Endodermal cell (in vitro differentiated cells): ENCODE measurements at regions not wholly inside any gene's neighbourhood (a gene's known extent, or its start where the extent isn't known, plus 50 kb on each side); places are given as distances from the start of the nearest gene placed in this dataset.
A peak's percentile ranks its signal among the peaks of the same experiment; 100 is the strongest.

Source experiments
- DNase-seq: peaks from one replicate; pipeline ENCODE4 v3.0.0-alpha.2; 2017
- H3K27ac ChIP-seq: 2 replicates; pipeline ENCODE4 v1.5.1; 2013; ENCODE audit warnings: mild to moderate bottlenecking, low read depth, low read length, moderate library complexity
- H3K27me3 ChIP-seq: 2 replicates; pipeline ENCODE4 v1.6.1; 2013; ENCODE audit warnings: mild to moderate bottlenecking, low read length, moderate library complexity; ENCODE audit not compliant: insufficient read depth, control insufficient read depth, poor library complexity, severe bottlenecking
- H3K36me3 ChIP-seq: 2 replicates; pipeline ENCODE4 v1.7.0; 2013; ENCODE audit warnings: mild to moderate bottlenecking, low read length, moderate library complexity; ENCODE audit not compliant: control insufficient read depth, insufficient read depth
- H3K4me1 ChIP-seq: one replicate; pipeline ENCODE4 v1.7.0; 2013; ENCODE audit warnings: low read length; ENCODE audit not compliant: control insufficient read depth, insufficient read depth
- H3K4me3 ChIP-seq: 2 replicates; pipeline ENCODE4 v1.5.1; 2013; ENCODE audit warnings: mild to moderate bottlenecking, low read length, moderate library complexity
- H3K9ac ChIP-seq: 2 replicates; pipeline ENCODE4 v1.6.1; 2013; ENCODE audit warnings: mild to moderate bottlenecking, low read length, moderate library complexity; ENCODE audit not compliant: poor library complexity, severe bottlenecking; ENCODE audit errors: extremely low read depth
- H3K9me3 ChIP-seq: 2 replicates; pipeline ENCODE4 v1.6.1; 2013; ENCODE audit warnings: mild to moderate bottlenecking, low read length, moderate library complexity; ENCODE audit not compliant: control insufficient read depth
- H3K27ac Mint-ChIP-seq: 2 replicates; pipeline ENCODE4 v1.8.0; 2020; ENCODE audit warnings: mixed read lengths
- H3K27me3 Mint-ChIP-seq: 2 replicates; pipeline ENCODE4 v1.8.0; 2021; ENCODE audit warnings: mild to moderate bottlenecking, mixed read lengths; ENCODE audit not compliant: insufficient read depth
- H3K36me3 Mint-ChIP-seq: 2 replicates; pipeline ENCODE4 v1.8.0; 2020; ENCODE audit warnings: low read depth, mixed read lengths
- H3K4me1 Mint-ChIP-seq: 2 replicates; pipeline ENCODE4 v1.8.0; 2020; ENCODE audit warnings: mixed read lengths
- H3K4me3 Mint-ChIP-seq: 2 replicates; pipeline ENCODE4 v1.8.0; 2020; ENCODE audit warnings: mild to moderate bottlenecking, moderate library complexity, mixed read lengths
- H3K9me3 Mint-ChIP-seq: 2 replicates; pipeline ENCODE4 v1.8.0; 2020; ENCODE audit warnings: mild to moderate bottlenecking, mixed read lengths
- WGBS, 2 experiments: methylation state at CpG; one replicate each; pipeline versions ENCODE4 v1.1.5 to v1.1.7; 2013; ENCODE audit warnings: missing lambda C conversion rate in 2 of 2, mixed read lengths in 1 of 2; ENCODE audit not compliant: insufficient coverage in 1 of 2, insufficient read length in 1 of 2; 5-methylcytosine and 5-hydroxymethylcytosine counted together
- TF ChIP-seq, protein P1 (sequence below): fragments of 200-600 bp; sonication (generic); conservative IDR thresholded peaks from 2 replicates; pipeline ENCODE4 v1.5.0; 2021; ENCODE audit warnings: antibody characterized with exemption, mild to moderate bottlenecking

DNA sequence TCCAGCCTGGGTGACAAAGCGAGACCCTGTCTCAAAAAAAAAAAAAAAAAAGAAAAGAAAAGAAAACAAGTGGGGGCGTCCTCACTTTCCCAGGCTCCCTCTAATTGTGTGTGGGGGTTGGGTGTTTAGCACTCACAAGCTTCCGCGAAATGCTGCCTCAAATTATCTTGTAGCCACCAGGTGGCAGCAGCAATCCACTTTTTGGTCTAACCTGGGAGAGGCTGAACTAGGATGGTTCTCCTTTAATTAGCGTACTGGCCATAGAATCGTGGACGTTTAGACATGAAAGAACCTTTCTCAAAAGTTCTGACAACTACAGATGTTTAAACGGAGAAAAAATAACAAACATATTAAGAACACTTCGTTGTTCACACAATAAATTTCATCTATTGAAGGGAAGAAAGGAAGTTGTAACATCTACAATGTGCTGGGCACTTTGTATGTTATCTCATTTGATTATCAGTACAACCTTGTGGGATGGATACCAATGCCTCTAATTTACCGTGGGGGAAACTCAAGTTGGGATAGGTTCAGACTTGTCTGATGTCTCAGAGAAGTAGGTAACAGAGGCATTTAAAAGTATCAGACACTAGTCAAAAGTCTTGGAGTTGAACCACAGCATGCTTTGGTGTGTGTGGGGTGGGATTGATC lies 122.7 kb upstream of the NABP1 start:
- TF ChIP-seq, protein P1, sequence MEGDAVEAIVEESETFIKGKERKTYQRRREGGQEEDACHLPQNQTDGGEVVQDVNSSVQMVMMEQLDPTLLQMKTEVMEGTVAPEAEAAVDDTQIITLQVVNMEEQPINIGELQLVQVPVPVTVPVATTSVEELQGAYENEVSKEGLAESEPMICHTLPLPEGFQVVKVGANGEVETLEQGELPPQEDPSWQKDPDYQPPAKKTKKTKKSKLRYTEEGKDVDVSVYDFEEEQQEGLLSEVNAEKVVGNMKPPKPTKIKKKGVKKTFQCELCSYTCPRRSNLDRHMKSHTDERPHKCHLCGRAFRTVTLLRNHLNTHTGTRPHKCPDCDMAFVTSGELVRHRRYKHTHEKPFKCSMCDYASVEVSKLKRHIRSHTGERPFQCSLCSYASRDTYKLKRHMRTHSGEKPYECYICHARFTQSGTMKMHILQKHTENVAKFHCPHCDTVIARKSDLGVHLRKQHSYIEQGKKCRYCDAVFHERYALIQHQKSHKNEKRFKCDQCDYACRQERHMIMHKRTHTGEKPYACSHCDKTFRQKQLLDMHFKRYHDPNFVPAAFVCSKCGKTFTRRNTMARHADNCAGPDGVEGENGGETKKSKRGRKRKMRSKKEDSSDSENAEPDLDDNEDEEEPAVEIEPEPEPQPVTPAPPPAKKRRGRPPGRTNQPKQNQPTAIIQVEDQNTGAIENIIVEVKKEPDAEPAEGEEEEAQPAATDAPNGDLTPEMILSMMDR = peak; percentile 88
- 0 to 15% methylated on average over 3 to 9 of the region's 10 CpGs for WGBS, 2 experiments
- Histone ChIP-seq H3K4me3 (no peak overlapping the region), H3K27ac (no peak overlapping the region), H3K9ac (no peak overlapping the region), H3K27me3 (no peaks in the 10 kb centered on the region), H3K4me1 (peaks cover 3% of the 10 kb centered on the region), H3K36me3 (no peaks in the 10 kb centered on the region), H3K9me3 (no peaks in the 10 kb centered on the region)
- DNase-seq = peak; percentile 94
- no peak overlapping the region for H3K27ac Mint-ChIP-seq
- H3K27me3 Mint-ChIP-seq = peaks cover 3% of the 10 kb centered on the region
- H3K9me3 Mint-ChIP-seq = no peaks in the 10 kb centered on the region
- H3K4me3 Mint-ChIP-seq = no peak overlapping the region
- H3K4me1 Mint-ChIP-seq = peaks cover 10% of the 10 kb centered on the region
- H3K36me3 Mint-ChIP-seq = no peaks in the 10 kb centered on the region

DNA sequence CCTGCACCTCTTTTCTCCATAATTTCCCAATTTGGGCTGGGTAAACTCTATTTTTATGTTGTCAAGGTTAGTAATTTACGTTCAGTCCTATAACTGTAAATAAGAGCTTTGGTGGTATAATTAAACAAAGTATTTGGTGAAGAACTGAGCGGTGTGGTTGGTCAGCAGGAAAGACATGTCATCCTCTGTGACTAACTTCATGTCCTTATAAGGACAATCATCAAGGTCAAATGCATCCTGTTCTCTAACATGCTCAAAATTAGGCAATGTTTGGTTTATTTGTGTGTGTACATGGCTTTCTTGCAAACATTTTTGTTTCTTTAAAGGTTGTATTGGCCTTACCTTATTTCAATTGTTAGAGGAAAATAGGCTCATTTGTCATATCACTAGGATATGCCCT lies 121.5 kb upstream of the NABP1 start:
- 77 to 100% methylated on average over 1 to 2 of the region's 2 CpGs for WGBS, 2 experiments
- H3K27me3 ChIP-seq = no peaks in the 10 kb centered on the region
- Mint-ChIP-seq H3K27me3 (peaks cover 3% of the 10 kb centered on the region), H3K27ac (no peak overlapping the region), H3K36me3 (no peaks in the 10 kb centered on the region), H3K4me1 (peaks cover 7% of the 10 kb centered on the region), H3K4me3 (no peak overlapping the region), H3K9me3 (no peaks in the 10 kb centered on the region)
- H3K9ac ChIP-seq = no peak overlapping the region
- no peak for DNase-seq
- no peak overlapping the region for H3K27ac ChIP-seq
- no peak overlapping the region for H3K4me3 ChIP-seq
- TF ChIP-seq, protein P1 = no peak
- H3K9me3 ChIP-seq = no peaks in the 10 kb centered on the region
- peaks cover 3% of the 10 kb centered on the region for H3K4me1 ChIP-seq
- no peaks in the 10 kb centered on the region for H3K36me3 ChIP-seq

DNA sequence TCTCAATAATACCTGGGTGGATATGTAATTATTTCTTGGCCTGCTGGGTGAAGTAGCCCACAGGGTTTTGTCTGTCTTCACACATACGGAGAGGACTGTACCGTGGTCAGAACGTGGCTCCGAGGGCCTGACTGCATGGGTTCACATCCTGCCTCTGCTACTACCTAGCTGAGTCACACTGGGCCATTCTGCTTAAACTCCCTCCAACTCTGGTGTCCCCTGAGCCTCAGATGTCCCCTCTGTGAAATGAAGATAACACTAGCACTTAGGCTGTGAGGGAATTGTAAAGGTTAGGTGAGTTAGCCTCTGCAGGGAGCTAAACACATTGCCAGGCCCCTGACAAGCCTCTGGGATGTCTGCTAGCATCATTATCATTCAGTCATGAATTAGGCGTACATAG lies 120.1 kb upstream of the NABP1 start:
- no peaks in the 10 kb centered on the region for H3K9me3 ChIP-seq
- H3K27me3 Mint-ChIP-seq = peaks cover 3% of the 10 kb centered on the region
- no peak overlapping the region for H3K9ac ChIP-seq
- no peak overlapping the region for H3K4me3 ChIP-seq
- H3K4me1 Mint-ChIP-seq = peaks cover 6% of the 10 kb centered on the region
- 90 to 100% methylated on average over 1 to 5 of the region's 5 CpGs for WGBS, 2 experiments
- no peak for DNase-seq
- H3K27ac Mint-ChIP-seq = no peak overlapping the region
- no peak overlapping the region for H3K27ac ChIP-seq
- no peaks in the 10 kb centered on the region for H3K36me3 ChIP-seq
- no peaks in the 10 kb centered on the region for H3K9me3 Mint-ChIP-seq
- TF ChIP-seq, protein P1 = no peak
- H3K4me1 ChIP-seq = peaks cover 3% of the 10 kb centered on the region
- no peak overlapping the region for H3K4me3 Mint-ChIP-seq
- H3K27me3 ChIP-seq = no peaks in the 10 kb centered on the region
- no peaks in the 10 kb centered on the region for H3K36me3 Mint-ChIP-seq
